ENCODE measurements at regions not wholly inside any gene's neighbourhood (a gene's known extent, or its start where the extent isn't known, plus 50 kb on each side); places are given as distances from the start of the nearest gene placed in this dataset.

DNA sequence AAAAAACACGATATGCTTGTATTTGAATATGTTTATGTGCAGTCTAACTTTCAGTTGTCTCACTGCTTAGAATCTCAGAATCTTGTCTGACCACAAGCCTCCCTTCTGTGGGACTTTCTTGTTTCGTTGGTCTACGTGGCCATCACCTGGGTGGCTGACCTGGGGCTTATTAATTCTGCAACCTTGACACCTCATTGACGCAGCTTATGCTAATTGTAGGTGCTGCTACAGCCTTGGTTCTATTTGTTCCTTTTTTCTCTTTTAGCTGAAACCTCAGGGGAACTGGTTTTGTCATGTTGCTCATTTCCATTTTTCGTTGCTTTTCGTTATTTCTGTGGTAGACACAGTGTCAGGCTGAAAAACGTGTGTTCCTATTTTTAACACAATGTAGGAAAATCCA, 273.7 kb downstream of the SLC4A3 start:
- no peak overlapping the region for H3K4me3 ChIP-seq (ENCODE audit: low read length, poor library complexity, severe bottlenecking)
- no peaks in the 10 kb centered on the region for H3F3A ChIP-seq (ENCODE audit: low read depth)
- no peaks in the 10 kb centered on the region for H3K36me3 ChIP-seq (ENCODE audit: insufficient read depth, low read length)
- no peaks in the 10 kb centered on the region; the same call in 1 of the 2 replicates for H3K9me3 ChIP-seq (ENCODE audit: insufficient read depth, low read depth, low read length)
- H3K79me2 ChIP-seq (ENCODE audit: insufficient read depth, low read length), result no peaks in the 10 kb centered on the region
- no peaks in the 10 kb centered on the region for H3K4me1 ChIP-seq (ENCODE audit: insufficient read depth, low read length, poor library complexity, severe bottlenecking)
- H3K4me2 ChIP-seq (ENCODE audit: low read depth, low read length, poor library complexity, severe bottlenecking), result no peak overlapping the region
- TF ChIP-seq EZH2phosphoT487 (IDR thresholded peaks at IDR 0.05; ENCODE audit: borderline replicate concordance), result no peak
- TF ChIP-seq, protein P1, sequence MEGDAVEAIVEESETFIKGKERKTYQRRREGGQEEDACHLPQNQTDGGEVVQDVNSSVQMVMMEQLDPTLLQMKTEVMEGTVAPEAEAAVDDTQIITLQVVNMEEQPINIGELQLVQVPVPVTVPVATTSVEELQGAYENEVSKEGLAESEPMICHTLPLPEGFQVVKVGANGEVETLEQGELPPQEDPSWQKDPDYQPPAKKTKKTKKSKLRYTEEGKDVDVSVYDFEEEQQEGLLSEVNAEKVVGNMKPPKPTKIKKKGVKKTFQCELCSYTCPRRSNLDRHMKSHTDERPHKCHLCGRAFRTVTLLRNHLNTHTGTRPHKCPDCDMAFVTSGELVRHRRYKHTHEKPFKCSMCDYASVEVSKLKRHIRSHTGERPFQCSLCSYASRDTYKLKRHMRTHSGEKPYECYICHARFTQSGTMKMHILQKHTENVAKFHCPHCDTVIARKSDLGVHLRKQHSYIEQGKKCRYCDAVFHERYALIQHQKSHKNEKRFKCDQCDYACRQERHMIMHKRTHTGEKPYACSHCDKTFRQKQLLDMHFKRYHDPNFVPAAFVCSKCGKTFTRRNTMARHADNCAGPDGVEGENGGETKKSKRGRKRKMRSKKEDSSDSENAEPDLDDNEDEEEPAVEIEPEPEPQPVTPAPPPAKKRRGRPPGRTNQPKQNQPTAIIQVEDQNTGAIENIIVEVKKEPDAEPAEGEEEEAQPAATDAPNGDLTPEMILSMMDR (conservative IDR thresholded peaks at IDR 0.05; ENCODE audit: low read length), result no peak
- no peaks in the 10 kb centered on the region for H3K9me2 ChIP-seq (replicated peaks; ENCODE audit: low read depth, low read length)
- no peaks in the 10 kb centered on the region for H4K20me1 ChIP-seq (ENCODE audit: insufficient read depth, low read length, poor library complexity, severe bottlenecking)
- no peak overlapping the region for H2AFZ ChIP-seq (ENCODE audit: low read length)
- H3K27me3 ChIP-seq (ENCODE audit: insufficient read depth, low read length, poor library complexity, severe bottlenecking), result no peaks in the 10 kb centered on the region
- no peak overlapping the region for H3K9ac ChIP-seq (ENCODE audit: low read depth, low read length, poor library complexity, severe bottlenecking)

DNA sequence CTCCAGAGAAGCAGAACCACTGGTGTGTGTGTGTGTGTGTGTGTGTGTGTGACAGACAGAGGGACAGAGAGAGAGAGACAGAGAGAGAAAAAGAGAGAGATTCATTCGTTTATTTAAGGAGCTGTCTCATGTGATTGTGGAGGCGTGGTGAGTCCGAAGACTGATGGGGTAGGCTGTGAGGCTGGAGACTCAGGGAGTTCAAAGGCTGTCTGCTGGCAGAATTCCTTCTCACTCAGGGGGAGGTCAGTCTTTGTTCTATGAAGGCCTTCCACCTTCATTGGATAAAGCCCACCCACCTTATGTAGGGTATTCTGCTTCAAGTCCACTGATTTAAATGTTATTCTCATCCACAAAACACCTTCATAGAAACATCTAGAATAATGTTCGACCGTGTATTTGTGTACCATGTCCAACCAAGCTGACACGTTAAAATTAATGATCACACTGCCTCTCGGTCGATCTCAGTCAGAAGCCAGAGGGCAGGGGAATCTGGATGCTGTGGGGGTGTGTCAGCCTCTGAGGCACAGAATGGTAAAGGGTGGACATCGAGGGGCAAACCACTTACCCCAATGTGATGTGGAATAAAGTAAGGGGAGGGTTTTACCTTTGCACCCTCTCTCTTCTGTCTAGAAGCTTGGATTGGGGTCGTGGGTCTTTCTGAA, 275.6 kb downstream of the SLC4A3 start:
- Histone ChIP-seq H3K27me3 (ENCODE audit: insufficient read depth, low read length, poor library complexity, severe bottlenecking) (no peaks in the 10 kb centered on the region), H3K4me3 (ENCODE audit: low read length, poor library complexity, severe bottlenecking) (no peak overlapping the region), H3K4me2 (ENCODE audit: low read depth, low read length, poor library complexity, severe bottlenecking) (no peak overlapping the region), H3K36me3 (ENCODE audit: insufficient read depth, low read length) (no peaks in the 10 kb centered on the region), H3K4me1 (ENCODE audit: insufficient read depth, low read length, poor library complexity, severe bottlenecking) (no peaks in the 10 kb centered on the region), H3K9me3 (ENCODE audit: insufficient read depth, low read depth, low read length) (no peaks in the 10 kb centered on the region; the same call in 1 of the 2 replicates), H3F3A (ENCODE audit: low read depth) (no peaks in the 10 kb centered on the region), H3K79me2 (ENCODE audit: insufficient read depth, low read length) (no peaks in the 10 kb centered on the region), H2AFZ (ENCODE audit: low read length) (no peak overlapping the region), H3K9me2 (replicated peaks; ENCODE audit: low read depth, low read length) (no peaks in the 10 kb centered on the region), H3K9ac (ENCODE audit: low read depth, low read length, poor library complexity, severe bottlenecking) (no peak overlapping the region), H4K20me1 (ENCODE audit: insufficient read depth, low read length, poor library complexity, severe bottlenecking) (no peaks in the 10 kb centered on the region)
- no peak for TF ChIP-seq EZH2phosphoT487 (IDR thresholded peaks at IDR 0.05; ENCODE audit: borderline replicate concordance)
- TF ChIP-seq, protein P1 (conservative IDR thresholded peaks at IDR 0.05; ENCODE audit: low read length), result no peak

DNA sequence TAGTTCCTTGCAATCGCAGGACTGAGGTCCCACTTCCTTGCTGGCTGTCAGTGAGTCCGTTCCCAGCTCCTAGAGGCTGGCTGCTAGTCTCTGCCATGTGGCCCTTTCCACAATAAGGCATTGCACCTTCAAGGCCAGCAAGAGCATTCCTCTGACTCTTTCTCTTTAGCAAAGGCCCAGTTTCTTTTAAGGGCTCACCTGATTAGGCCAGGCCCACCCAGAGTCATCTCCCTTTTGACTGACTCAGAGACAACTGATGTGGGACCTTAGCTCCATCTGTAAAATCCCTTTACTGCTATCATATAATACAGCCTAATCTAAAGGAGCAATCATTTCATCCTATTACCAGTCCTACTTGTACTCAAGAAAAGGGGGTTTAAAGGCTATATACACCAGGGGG, 278.2 kb downstream of the SLC4A3 start:
- Histone ChIP-seq H3K9me3 (ENCODE audit: insufficient read depth, low read depth, low read length) (no peaks in the 10 kb centered on the region; the same call in 1 of the 2 replicates), H3K79me2 (ENCODE audit: insufficient read depth, low read length) (no peaks in the 10 kb centered on the region), H3K27me3 (ENCODE audit: insufficient read depth, low read length, poor library complexity, severe bottlenecking) (no peaks in the 10 kb centered on the region), H3K4me3 (ENCODE audit: low read length, poor library complexity, severe bottlenecking) (no peak overlapping the region), H3K4me1 (ENCODE audit: insufficient read depth, low read length, poor library complexity, severe bottlenecking) (no peaks in the 10 kb centered on the region), H3F3A (ENCODE audit: low read depth) (no peaks in the 10 kb centered on the region), H3K4me2 (ENCODE audit: low read depth, low read length, poor library complexity, severe bottlenecking) (no peak overlapping the region), H3K9me2 (replicated peaks; ENCODE audit: low read depth, low read length) (no peaks in the 10 kb centered on the region), H3K9ac (ENCODE audit: low read depth, low read length, poor library complexity, severe bottlenecking) (no peak overlapping the region), H4K20me1 (ENCODE audit: insufficient read depth, low read length, poor library complexity, severe bottlenecking) (no peaks in the 10 kb centered on the region), H2AFZ (ENCODE audit: low read length) (no peak overlapping the region), H3K36me3 (ENCODE audit: insufficient read depth, low read length) (no peaks in the 10 kb centered on the region)
- TF ChIP-seq, protein P1 (conservative IDR thresholded peaks at IDR 0.05; ENCODE audit: low read length), result no peak
- TF ChIP-seq EZH2phosphoT487 (IDR thresholded peaks at IDR 0.05; ENCODE audit: borderline replicate concordance), result no peak

Data from Loucy (cell line).